ENCODE measurements at regions not wholly inside any gene's neighbourhood (a gene's known extent, or its start where the extent isn't known, plus 50 kb on each side); places are given as distances from the start of the nearest gene placed in this dataset.

- TF ChIP-seq HMG20A (CRISPR knock-in tag; conservative IDR thresholded peaks at IDR 0.05) (no peak), CTCF (IDR thresholded peaks at IDR 0.05 in 2 of 3, conservative IDR thresholded peaks at IDR 0.05 in 1 of 3; ENCODE audit: insufficient read depth in 2 of 3, low read depth in 1 of 3, low read length in 3 of 3) (no peak), RBBP5 (IDR thresholded peaks at IDR 0.05; ENCODE audit: borderline replicate concordance, insufficient read depth, low read length, poor library complexity, severe bottlenecking) (no peak), SP1 (CRISPR knock-in tag; IDR thresholded peaks at IDR 0.05) (no peak), ZBTB9 (CRISPR knock-in tag; IDR thresholded peaks at IDR 0.05) (no peak), ATF4 (CRISPR knock-in tag; IDR thresholded peaks at IDR 0.05) (no peak)
Observed at GRCh38 chr4:72984351-72984750, 85.2 kb downstream of the COX18 start.
